ENCODE measurements at regions not wholly inside any gene's neighbourhood (a gene's known extent, or its start where the extent isn't known, plus 50 kb on each side); places are given as distances from the start of the nearest gene placed in this dataset.

GRCh38 chr6:133088931-133089695, 152.0 kb upstream of the EYA4 start:
- Histone ChIP-seq H3K4me1 (ENCODE audit: control insufficient read depth, extremely low read depth, insufficient read depth, low read length) (no peaks in the 10 kb centered on the region), H3K27me3 (ENCODE audit: control insufficient read depth in 2 of 2, insufficient read depth in 2 of 2, low read length in 2 of 2) (no peaks in the 10 kb centered on the region), H3K9me1 (replicated peaks; ENCODE audit: control insufficient read depth, extremely low read depth, insufficient read depth, low read length) (no peaks in the 10 kb centered on the region), H3K4me2 (ENCODE audit: insufficient read depth, low read length) (no peak overlapping the region), H3K36me3 (ENCODE audit: control insufficient read depth in 2 of 2, extremely low read depth in 1 of 2, insufficient read depth in 2 of 2, low read length in 2 of 2) (no peaks in the 10 kb centered on the region), H3K9me3 (replicated peaks; ENCODE audit: control insufficient read depth, insufficient read depth, low read length) (no peaks in the 10 kb centered on the region), H3K9ac (replicated peaks; ENCODE audit: extremely low read depth, insufficient read depth, low read length) (no peak overlapping the region), H3K27ac (ENCODE audit: insufficient read depth, low read depth, low read length) (no peak overlapping the region), H4K20me1 (replicated peaks; ENCODE audit: control insufficient read depth, extremely low read depth, insufficient read depth, low read length) (no peaks in the 10 kb centered on the region), H2AFZ (ENCODE audit: low read depth, low read length) (no peak overlapping the region), H3K4me3 (replicated peaks in 1 of 3; ENCODE audit: insufficient read depth in 1 of 3, low read depth in 1 of 3, low read length in 3 of 3) (no peak overlapping the region), H3K79me2 (ENCODE audit: control insufficient read depth, insufficient read depth, low read length) (no peaks in the 10 kb centered on the region)
- BruUV-seq (replicated peaks) = no TSS peak
- DNase-seq (ENCODE audit: low read depth, low spot score) (no peak), FAIRE-seq (no peak)
- dilution Hi-C loops (cut with MboI; ENCODE audit: extremely low pct_ligation_motif_present, low sequenced_read_pairs) (no loop called here), intact Hi-C loops (cut with micrococcal nuclease) (no loop called here)
- CTCF ChIA-PET = interaction anchor here (1.2 kb wide), 1 partner anchor 26 kb away, joined by 3 read pairs; no protein-coding TSS in a partner anchor
- TF ChIP-seq GATA2 (IDR thresholded peaks at IDR 0.05; ENCODE audit: insufficient read depth, insufficient read length, low read depth, low read length) = no peak
- no peak for TF ChIP-seq JUN (IDR thresholded peaks at IDR 0.05; ENCODE audit: borderline replicate concordance, insufficient read depth, insufficient read length, low read depth)
- TF ChIP-seq MAX (IDR thresholded peaks at IDR 0.05; ENCODE audit: insufficient read depth, insufficient read length) = no peak
- TF ChIP-seq MYC (IDR thresholded peaks at IDR 0.05; ENCODE audit: low read depth, low read length) = no peak
- no peak for TF ChIP-seq POLR2A (IDR thresholded peaks at IDR 0.05; ENCODE audit: low read depth, low read length)
- TF ChIP-seq EZH2 (IDR thresholded peaks at IDR 0.05; ENCODE audit: borderline replicate concordance, low read depth, low read length, severe bottlenecking) = no peak
- no peak for TF ChIP-seq POLR2AphosphoS5 (IDR thresholded peaks at IDR 0.05; ENCODE audit: insufficient read depth, low read depth, low read length)
- no peak for TF ChIP-seq FOS (IDR thresholded peaks at IDR 0.05; ENCODE audit: borderline replicate concordance, insufficient read depth, low read length)
- TF ChIP-seq, protein P1, sequence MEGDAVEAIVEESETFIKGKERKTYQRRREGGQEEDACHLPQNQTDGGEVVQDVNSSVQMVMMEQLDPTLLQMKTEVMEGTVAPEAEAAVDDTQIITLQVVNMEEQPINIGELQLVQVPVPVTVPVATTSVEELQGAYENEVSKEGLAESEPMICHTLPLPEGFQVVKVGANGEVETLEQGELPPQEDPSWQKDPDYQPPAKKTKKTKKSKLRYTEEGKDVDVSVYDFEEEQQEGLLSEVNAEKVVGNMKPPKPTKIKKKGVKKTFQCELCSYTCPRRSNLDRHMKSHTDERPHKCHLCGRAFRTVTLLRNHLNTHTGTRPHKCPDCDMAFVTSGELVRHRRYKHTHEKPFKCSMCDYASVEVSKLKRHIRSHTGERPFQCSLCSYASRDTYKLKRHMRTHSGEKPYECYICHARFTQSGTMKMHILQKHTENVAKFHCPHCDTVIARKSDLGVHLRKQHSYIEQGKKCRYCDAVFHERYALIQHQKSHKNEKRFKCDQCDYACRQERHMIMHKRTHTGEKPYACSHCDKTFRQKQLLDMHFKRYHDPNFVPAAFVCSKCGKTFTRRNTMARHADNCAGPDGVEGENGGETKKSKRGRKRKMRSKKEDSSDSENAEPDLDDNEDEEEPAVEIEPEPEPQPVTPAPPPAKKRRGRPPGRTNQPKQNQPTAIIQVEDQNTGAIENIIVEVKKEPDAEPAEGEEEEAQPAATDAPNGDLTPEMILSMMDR (IDR thresholded peaks at IDR 0.05; ENCODE audit: extremely low read depth in 1 of 2, insufficient read depth in 1 of 2, low read depth in 1 of 2, low read length in 2 of 2) = no peak
- POLR2A ChIA-PET = no interaction called here

Data from endothelial cell of umbilical vein (primary cell).